ENCODE measurements at regions not wholly inside any gene's neighbourhood (a gene's known extent, or its start where the extent isn't known, plus 50 kb on each side); places are given as distances from the start of the nearest gene placed in this dataset.
"Not testable (repeated sequence)": the region's sequence is repeated elsewhere in the genome, so short reads cannot be mapped to it uniquely, and the experiment has no call there.

GRCh38 chr15:20021351-20021750 is 520.2 kb downstream of the GOLGA6L6 start:
- H3K9ac ChIP-seq (ENCODE audit: low read length); POLR2A ChIA-PET; H3K4me1 ChIP-seq (ENCODE audit: control insufficient read depth in 2 of 2, insufficient read depth in 2 of 2, low read length in 2 of 2); H3K27me3 ChIP-seq (replicated peaks in 1 of 4; ENCODE audit: control extremely low read depth in 1 of 4, control insufficient read depth in 3 of 4, insufficient read depth in 4 of 4, low read length in 3 of 4); H3K4me2 ChIP-seq (replicated peaks; ENCODE audit: low read depth, low read length, poor library complexity, severe bottlenecking); DNase-seq; H3K27ac Mint-ChIP-seq; ATAC-seq (ENCODE audit: low read depth); CTCF ChIA-PET; H3K27ac ChIP-seq (ENCODE audit: low read length in 2 of 2); H3K4me1 Mint-ChIP-seq; intact Hi-C loops (cut with micrococcal nuclease); H3K27me3 Mint-ChIP-seq; H3K9me3 Mint-ChIP-seq (ENCODE audit: insufficient read depth); H3K9me3 ChIP-seq (ENCODE audit: control extremely low read depth in 1 of 3, control insufficient read depth in 2 of 3, insufficient read depth in 1 of 3, low read length in 2 of 3); H4K20me1 ChIP-seq (ENCODE audit: control insufficient read depth, insufficient read depth, low read length, poor library complexity, severe bottlenecking); H3K4me3 Mint-ChIP-seq; H3K4me3 ChIP-seq (ENCODE audit: control extremely low read depth in 1 of 5, extremely low read depth in 1 of 5, insufficient read depth in 1 of 5, low read depth in 2 of 5, low read length in 4 of 5); H3K79me2 ChIP-seq (ENCODE audit: control insufficient read depth, insufficient read depth, low read length); H2AFZ ChIP-seq (ENCODE audit: insufficient read depth, low read depth, low read length, poor library complexity, severe bottlenecking); H3K36me3 ChIP-seq (replicated peaks in 1 of 2; ENCODE audit: control extremely low read depth in 1 of 2, control insufficient read depth in 1 of 2, extremely low read depth in 1 of 2, insufficient read depth in 2 of 2, low read length in 1 of 2): not testable (repeated sequence)
- no CpG with 5 or more reads among the region's 7 CpGs for WGBS (ENCODE audit: insufficient coverage)

- H3K4me3 ChIP-seq (ENCODE audit: control extremely low read depth in 1 of 5, extremely low read depth in 1 of 5, insufficient read depth in 1 of 5, low read depth in 2 of 5, low read length in 4 of 5); H3K4me1 ChIP-seq (ENCODE audit: control insufficient read depth in 2 of 2, insufficient read depth in 2 of 2, low read length in 2 of 2); DNase-seq; H3K9me3 ChIP-seq (ENCODE audit: control extremely low read depth in 1 of 3, control insufficient read depth in 2 of 3, insufficient read depth in 1 of 3, low read length in 2 of 3); ATAC-seq (ENCODE audit: low read depth); H2AFZ ChIP-seq (ENCODE audit: insufficient read depth, low read depth, low read length, poor library complexity, severe bottlenecking); H3K36me3 ChIP-seq (replicated peaks in 1 of 2; ENCODE audit: control extremely low read depth in 1 of 2, control insufficient read depth in 1 of 2, extremely low read depth in 1 of 2, insufficient read depth in 2 of 2, low read length in 1 of 2); H3K27ac ChIP-seq (ENCODE audit: low read length in 2 of 2); H3K79me2 ChIP-seq (ENCODE audit: control insufficient read depth, insufficient read depth, low read length); intact Hi-C loops (cut with micrococcal nuclease); POLR2A ChIA-PET; H3K27ac Mint-ChIP-seq; CTCF ChIA-PET; H3K4me1 Mint-ChIP-seq; H3K9ac ChIP-seq (ENCODE audit: low read length); H3K4me2 ChIP-seq (replicated peaks; ENCODE audit: low read depth, low read length, poor library complexity, severe bottlenecking); H3K27me3 ChIP-seq (replicated peaks in 1 of 4; ENCODE audit: control extremely low read depth in 1 of 4, control insufficient read depth in 3 of 4, insufficient read depth in 4 of 4, low read length in 3 of 4); H3K4me3 Mint-ChIP-seq; H3K27me3 Mint-ChIP-seq; H3K9me3 Mint-ChIP-seq (ENCODE audit: insufficient read depth); H4K20me1 ChIP-seq (ENCODE audit: control insufficient read depth, insufficient read depth, low read length, poor library complexity, severe bottlenecking): not testable (repeated sequence)
- WGBS (ENCODE audit: insufficient coverage), result no CpG with 5 or more reads among the region's 5 CpGs
Observed at GRCh38 chr15:20020588-20020987, 521.0 kb downstream of the GOLGA6L6 start.

DNA sequence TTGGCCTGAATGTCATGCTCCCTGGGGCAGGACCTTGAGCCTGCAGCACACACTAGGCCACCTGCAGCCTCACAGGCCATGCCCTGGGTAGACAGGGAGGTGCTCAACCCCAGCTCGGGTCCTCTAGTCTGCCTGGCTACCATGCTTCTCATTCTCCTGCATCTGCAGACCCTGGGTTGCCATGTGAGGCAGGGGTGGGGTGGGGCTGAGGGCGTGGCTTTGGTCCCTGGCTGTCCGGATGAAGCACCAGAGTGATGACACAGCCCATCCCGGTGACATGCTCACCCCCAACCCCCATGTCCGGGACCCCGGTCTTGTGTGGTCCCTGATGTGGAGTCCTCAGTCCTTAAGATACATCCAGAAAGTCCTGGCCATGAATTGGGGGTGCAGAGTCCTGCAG is 521.8 kb downstream of the GOLGA6L6 start:
- H4K20me1 ChIP-seq (ENCODE audit: control insufficient read depth, insufficient read depth, low read length, poor library complexity, severe bottlenecking); H3K4me3 Mint-ChIP-seq; H3K9me3 Mint-ChIP-seq (ENCODE audit: insufficient read depth); H3K9ac ChIP-seq (ENCODE audit: low read length); H3K36me3 ChIP-seq (replicated peaks in 1 of 2; ENCODE audit: control extremely low read depth in 1 of 2, control insufficient read depth in 1 of 2, extremely low read depth in 1 of 2, insufficient read depth in 2 of 2, low read length in 1 of 2); intact Hi-C loops (cut with micrococcal nuclease); DNase-seq; H3K9me3 ChIP-seq (ENCODE audit: control extremely low read depth in 1 of 3, control insufficient read depth in 2 of 3, insufficient read depth in 1 of 3, low read length in 2 of 3); H3K4me3 ChIP-seq (ENCODE audit: control extremely low read depth in 1 of 5, extremely low read depth in 1 of 5, insufficient read depth in 1 of 5, low read depth in 2 of 5, low read length in 4 of 5); H3K4me1 ChIP-seq (ENCODE audit: control insufficient read depth in 2 of 2, insufficient read depth in 2 of 2, low read length in 2 of 2); H3K27me3 ChIP-seq (replicated peaks in 1 of 4; ENCODE audit: control extremely low read depth in 1 of 4, control insufficient read depth in 3 of 4, insufficient read depth in 4 of 4, low read length in 3 of 4); H3K79me2 ChIP-seq (ENCODE audit: control insufficient read depth, insufficient read depth, low read length); POLR2A ChIA-PET; H3K27ac Mint-ChIP-seq; H3K27ac ChIP-seq (ENCODE audit: low read length in 2 of 2); ATAC-seq (ENCODE audit: low read depth); H3K4me1 Mint-ChIP-seq; H3K4me2 ChIP-seq (replicated peaks; ENCODE audit: low read depth, low read length, poor library complexity, severe bottlenecking); H2AFZ ChIP-seq (ENCODE audit: insufficient read depth, low read depth, low read length, poor library complexity, severe bottlenecking); CTCF ChIA-PET; H3K27me3 Mint-ChIP-seq: not testable (repeated sequence)
- WGBS (ENCODE audit: insufficient coverage), result no CpG with 5 or more reads among the region's 6 CpGs

GRCh38 chr15:20017581-20017980 is 524.0 kb downstream of the GOLGA6L6 start:
- H3K9me3 Mint-ChIP-seq (ENCODE audit: insufficient read depth); H2AFZ ChIP-seq (ENCODE audit: insufficient read depth, low read depth, low read length, poor library complexity, severe bottlenecking); H3K27me3 ChIP-seq (replicated peaks in 1 of 4; ENCODE audit: control extremely low read depth in 1 of 4, control insufficient read depth in 3 of 4, insufficient read depth in 4 of 4, low read length in 3 of 4); H3K4me1 Mint-ChIP-seq; H3K9ac ChIP-seq (ENCODE audit: low read length); H3K4me3 ChIP-seq (ENCODE audit: control extremely low read depth in 1 of 5, extremely low read depth in 1 of 5, insufficient read depth in 1 of 5, low read depth in 2 of 5, low read length in 4 of 5); intact Hi-C loops (cut with micrococcal nuclease); H3K4me2 ChIP-seq (replicated peaks; ENCODE audit: low read depth, low read length, poor library complexity, severe bottlenecking); ATAC-seq (ENCODE audit: low read depth); DNase-seq; H3K79me2 ChIP-seq (ENCODE audit: control insufficient read depth, insufficient read depth, low read length); H3K9me3 ChIP-seq (ENCODE audit: control extremely low read depth in 1 of 3, control insufficient read depth in 2 of 3, insufficient read depth in 1 of 3, low read length in 2 of 3); CTCF ChIA-PET; H3K4me1 ChIP-seq (ENCODE audit: control insufficient read depth in 2 of 2, insufficient read depth in 2 of 2, low read length in 2 of 2); POLR2A ChIA-PET; H3K27me3 Mint-ChIP-seq; H4K20me1 ChIP-seq (ENCODE audit: control insufficient read depth, insufficient read depth, low read length, poor library complexity, severe bottlenecking); H3K27ac ChIP-seq (ENCODE audit: low read length in 2 of 2); H3K4me3 Mint-ChIP-seq; H3K27ac Mint-ChIP-seq; H3K36me3 ChIP-seq (replicated peaks in 1 of 2; ENCODE audit: control extremely low read depth in 1 of 2, control insufficient read depth in 1 of 2, extremely low read depth in 1 of 2, insufficient read depth in 2 of 2, low read length in 1 of 2): not testable (repeated sequence)
- no CpG with 5 or more reads among the region's 8 CpGs for WGBS (ENCODE audit: insufficient coverage)
